ENCODE measurements at regions not wholly inside any gene's neighbourhood (a gene's known extent, or its start where the extent isn't known, plus 50 kb on each side); places are given as distances from the start of the nearest gene placed in this dataset.

DNA sequence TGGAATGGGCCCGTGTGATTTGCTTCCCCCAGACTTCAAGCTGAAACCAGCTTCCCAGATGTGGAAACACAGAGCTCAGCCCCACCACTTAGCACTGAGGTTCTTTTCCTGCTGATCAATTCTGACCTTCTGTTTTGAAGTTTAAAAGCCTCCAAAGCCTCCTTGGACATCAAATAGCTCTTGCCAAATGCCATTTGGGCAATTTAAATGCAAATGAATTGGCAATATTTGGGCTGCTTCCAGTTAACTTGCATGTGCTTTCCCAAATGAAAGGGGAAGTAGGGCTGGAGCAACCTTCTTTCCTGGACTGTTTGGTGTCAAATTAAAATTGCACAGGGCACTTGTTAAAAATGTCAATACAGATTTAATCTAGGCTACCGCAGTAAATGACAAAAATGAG lies 710.5 kb downstream of the TLR4 start:
- intact Hi-C loops (cut with DNase I) = no loop called here
- H3K27ac ChIP-seq = no peak overlapping the region
- H3K36me3 ChIP-seq (ENCODE audit: insufficient read depth in 1 of 2, low read depth in 1 of 2) = no peaks in the 10 kb centered on the region
- ATAC-seq (no peak), DNase-seq (no peak)
- H3K9me3 ChIP-seq = no peaks in the 10 kb centered on the region
- TF ChIP-seq CTCF (IDR thresholded peaks at IDR 0.05) = no peak
- WGBS, 3 donors = 37 to 46% (median 40%) methylated on average over 2 of the region's 2 CpGs
- H3K27me3 ChIP-seq (ENCODE audit: insufficient read depth in 3 of 3, low read length in 2 of 3) = no peaks in the 10 kb centered on the region
- no peaks in the 10 kb centered on the region for H3K4me1 ChIP-seq
- H3K4me3 ChIP-seq = no peak overlapping the region

GRCh38 chr9:118418887-118419565 lies 714.8 kb downstream of the TLR4 start:
- intact Hi-C loops (cut with DNase I) = no loop called here
- Histone ChIP-seq H3K9me3 (no peaks in the 10 kb centered on the region), H3K36me3 (ENCODE audit: insufficient read depth in 1 of 2, low read depth in 1 of 2) (no peaks in the 10 kb centered on the region), H3K4me1 (no peaks in the 10 kb centered on the region), H3K4me3 (no peak overlapping the region), H3K27ac (no peak overlapping the region), H3K27me3 (ENCODE audit: insufficient read depth in 3 of 3, low read length in 2 of 3) (no peaks in the 10 kb centered on the region)
- DNase-seq (no peak), ATAC-seq (no peak)
- WGBS, 3 donors = 75 to 83% (median 78%) methylated on average over 2 of the region's 2 CpGs
- TF ChIP-seq CTCF (IDR thresholded peaks at IDR 0.05) = no peak

DNA sequence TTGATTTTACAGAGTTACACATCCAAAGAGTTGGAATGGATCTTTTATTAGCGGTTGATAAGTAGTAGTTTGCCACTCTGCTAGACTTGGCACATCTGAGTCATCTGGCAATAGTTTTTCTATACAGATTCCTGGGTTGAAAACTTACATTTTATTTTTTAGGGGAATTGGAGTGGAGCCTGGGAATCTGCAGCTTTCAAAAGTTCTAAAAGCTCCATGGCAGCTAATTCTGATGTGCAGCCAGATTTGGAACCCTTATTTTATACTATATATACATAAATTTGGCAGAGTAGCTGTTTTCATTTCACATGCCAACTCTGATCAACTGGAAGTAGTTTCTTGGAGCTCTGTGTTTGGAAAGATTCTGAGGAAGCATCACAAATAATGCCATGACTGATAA lies 715.5 kb downstream of the TLR4 start:
- intact Hi-C loops (cut with DNase I) = no loop called here
- no peak overlapping the region for H3K4me3 ChIP-seq
- WGBS, 3 donors = 63 to 88% (median 65%) methylated on average over 1 of the region's 1 CpG
- no peak for TF ChIP-seq CTCF (IDR thresholded peaks at IDR 0.05)
- no peak for ATAC-seq
- H3K27me3 ChIP-seq (ENCODE audit: insufficient read depth in 3 of 3, low read length in 2 of 3) = no peaks in the 10 kb centered on the region
- H3K27ac ChIP-seq = no peak overlapping the region
- H3K36me3 ChIP-seq (ENCODE audit: insufficient read depth in 1 of 2, low read depth in 1 of 2) = no peaks in the 10 kb centered on the region
- H3K4me1 ChIP-seq = no peaks in the 10 kb centered on the region
- H3K9me3 ChIP-seq = no peaks in the 10 kb centered on the region
- no peak for DNase-seq

GRCh38 chr9:118422508-118422907 lies 718.3 kb downstream of the TLR4 start:
- 70 to 84% (median 76%) methylated on average over 2 of the region's 2 CpGs for WGBS, 3 donors
- Histone ChIP-seq H3K4me1 (no peaks in the 10 kb centered on the region), H3K27ac (no peak overlapping the region), H3K9me3 (no peaks in the 10 kb centered on the region), H3K27me3 (ENCODE audit: insufficient read depth in 3 of 3, low read length in 2 of 3) (no peaks in the 10 kb centered on the region), H3K4me3 (no peak overlapping the region), H3K36me3 (ENCODE audit: insufficient read depth in 1 of 2, low read depth in 1 of 2) (no peaks in the 10 kb centered on the region)
- intact Hi-C loops (cut with DNase I) = no loop called here
- ATAC-seq (no peak), DNase-seq (no peak)
- TF ChIP-seq CTCF (IDR thresholded peaks at IDR 0.05) = no peak

GRCh38 chr9:118423021-118423420 lies 718.8 kb downstream of the TLR4 start:
- no peaks in the 10 kb centered on the region for H3K27me3 ChIP-seq (ENCODE audit: insufficient read depth in 3 of 3, low read length in 2 of 3)
- H3K27ac ChIP-seq = no peak overlapping the region
- DNase-seq = no peak
- H3K4me1 ChIP-seq = no peaks in the 10 kb centered on the region
- no peak for ATAC-seq
- WGBS, 3 donors = 22 to 29% (median 27%) methylated on average over 3 of the region's 3 CpGs
- intact Hi-C loops (cut with DNase I) = no loop called here
- no peaks in the 10 kb centered on the region for H3K9me3 ChIP-seq
- no peaks in the 10 kb centered on the region for H3K36me3 ChIP-seq (ENCODE audit: insufficient read depth in 1 of 2, low read depth in 1 of 2)
- no peak overlapping the region for H3K4me3 ChIP-seq
- no peak for TF ChIP-seq CTCF (IDR thresholded peaks at IDR 0.05)

Measured in psoas muscle (tissue), 7 donors.